GM12878 (cell line): ENCODE measurements at regions not wholly inside any gene's neighbourhood (a gene's known extent, or its start where the extent isn't known, plus 50 kb on each side); places are given as distances from the start of the nearest gene placed in this dataset.

Experiments used
- ATAC-seq: fragments of 200-7000 bp; cut with Tn5 transposase; 3 replicates; pipeline ENCODE4 v1.9.1; 2020; ENCODE audit warnings: mild to moderate bottlenecking, moderate library complexity
- BruUV-seq: library from RNA; stranded (reverse); fragments of 400-500 nt; replicated peaks from 2 replicates; lab custom pipeline; 2021; lab: Mats Ljungman, UMichigan
- CTCF ChIA-PET: fragments of 300-600 bp; sonication (Branson Sonifier 250); formaldehyde crosslinking; extraction: SDS; loops from one replicate; lab custom pipeline; 2021; ENCODE audit warnings: inconsistent platforms; lab: Yijun Ruan, JAX
- POLR2A ChIA-PET: fragments of 350-600 bp; formaldehyde crosslinking; extraction: SDS; loops from one replicate; lab custom pipeline; 2021; ENCODE audit warnings: inconsistent platforms; lab: Charles Lee
- RAD21 ChIA-PET: fragments of 300-600 bp; sonication (Branson Sonifier 250); formaldehyde crosslinking; loops from one replicate; lab custom pipeline; 2023; ENCODE audit warnings: antibody characterized with exemption; ENCODE audit not compliant: unreplicated experiment; lab: Charles Lee
- SMC1A ChIA-PET: fragments of 300-600 bp; sonication (Branson Sonifier 250); formaldehyde crosslinking; loops from one replicate; lab custom pipeline; 2023; ENCODE audit not compliant: unreplicated experiment, uncharacterized antibody; lab: Charles Lee
- DNase-seq: peaks from one replicate; pipeline ENCODE4 v3.0.0-alpha.2; 2011; ENCODE audit warnings: low read depth, low spot score
- FAIRE-seq: peaks from 3 replicates; lab custom pipeline; 2011; peaks lifted over from hg19 to GRCh38; lab: Jason Lieb, UNC
- H2AFZ ChIP-seq: 2 replicates; pipeline ENCODE4 v1.6.0; 2011; ENCODE audit warnings: low read depth, low read length, control low read depth; ENCODE audit not compliant: control insufficient read depth
- H3K27ac ChIP-seq: 2 replicates; pipeline ENCODE4 v1.5.1; 2011; ENCODE audit warnings: control low read depth; ENCODE audit not compliant: control insufficient read depth, insufficient read depth
- H3K27me3 ChIP-seq, 2 experiments: replicated peaks in 1 of 2; 2 replicates each; pipeline versions ENCODE4 v1.6.0 to v1.6.1; 2011; ENCODE audit warnings: low read length in 1 of 2; ENCODE audit not compliant: control insufficient read depth in 2 of 2, insufficient read depth in 2 of 2
- H3K36me3 ChIP-seq, 2 experiments: 2 replicates each; pipeline ENCODE4 v1.5.1; 2011; ENCODE audit warnings: low read length in 1 of 2; ENCODE audit not compliant: control insufficient read depth in 2 of 2, insufficient read depth in 2 of 2
- H3K4me1 ChIP-seq: 2 replicates; pipeline ENCODE4 v1.6.1; 2011; ENCODE audit warnings: mild to moderate bottlenecking, low read length, moderate library complexity, mixed read lengths; ENCODE audit not compliant: control insufficient read depth, insufficient read depth
- H3K4me2 ChIP-seq: 2 replicates; pipeline ENCODE4 v1.6.0; 2011; ENCODE audit warnings: control low read depth; ENCODE audit not compliant: control insufficient read depth, insufficient read depth
- H3K4me3 ChIP-seq: fragments of 200-600 bp; sonication (generic); 2 replicates; pipeline ENCODE4 v1.5.1; 2016
- H3K79me2 ChIP-seq: 2 replicates; pipeline ENCODE4 v1.6.0; 2011; ENCODE audit warnings: low read length; ENCODE audit not compliant: control insufficient read depth, insufficient read depth
- H3K9ac ChIP-seq: 2 replicates; pipeline ENCODE4 v1.8.0; 2011; ENCODE audit warnings: low read length, control low read depth, mixed read lengths; ENCODE audit not compliant: control insufficient read depth, insufficient read depth
- H3K9me3 ChIP-seq: replicated peaks from 3 replicates; pipeline ENCODE4 v1.5.1; 2011; ENCODE audit warnings: mild to moderate bottlenecking, low read length; ENCODE audit not compliant: control insufficient read depth, insufficient read depth
- H4K20me1 ChIP-seq: 2 replicates; pipeline ENCODE4 v1.6.0; 2011; ENCODE audit not compliant: control insufficient read depth, insufficient read depth
- BCL11A ChIP-seq: IDR thresholded peaks from 2 replicates; pipeline ENCODE4 v1.6.1; 2011; ENCODE audit warnings: low read depth, low read length
- CBFB ChIP-seq: IDR thresholded peaks from 2 replicates; pipeline ENCODE4 v1.6.1; 2016; ENCODE audit warnings: antibody characterized with exemption, low read depth
- EED ChIP-seq: sonication (generic); IDR thresholded peaks from 2 replicates; pipeline ENCODE4 v1.6.1; 2016; ENCODE audit warnings: antibody characterized with exemption, low read depth
- FOXM1 ChIP-seq: IDR thresholded peaks from 2 replicates; pipeline ENCODE4 v1.6.1; 2012; ENCODE audit warnings: low read depth, mild to moderate bottlenecking, inconsistent platforms, low read length, moderate library complexity
- GABPA ChIP-seq: IDR thresholded peaks from 2 replicates; pipeline ENCODE4 v1.6.1; 2014; ENCODE audit warnings: antibody characterized with exemption, low read depth, mild to moderate bottlenecking, inconsistent platforms
- MYC ChIP-seq: IDR thresholded peaks from 2 replicates; pipeline ENCODE4 v1.6.1; 2011; ENCODE audit warnings: mild to moderate bottlenecking, low read length, moderate library complexity, inconsistent platforms; ENCODE audit not compliant: insufficient read depth, insufficient replicate concordance, insufficient read length, severe bottlenecking
- REST ChIP-seq: IDR thresholded peaks from 2 replicates; pipeline ENCODE4 v1.6.1; 2012; ENCODE audit warnings: mild to moderate bottlenecking, low read depth, low read length
- RUNX3 ChIP-seq: IDR thresholded peaks from 2 replicates; pipeline ENCODE4 v1.6.1; 2012; ENCODE audit warnings: low read length, inconsistent platforms
- SIX5 ChIP-seq: IDR thresholded peaks from 2 replicates; pipeline ENCODE4 v1.6.1; 2011; ENCODE audit warnings: mild to moderate bottlenecking, low read depth, low read length, moderate library complexity; ENCODE audit not compliant: severe bottlenecking
- TAF1 ChIP-seq: IDR thresholded peaks from 2 replicates; pipeline ENCODE4 v1.6.1; 2011; ENCODE audit warnings: mild to moderate bottlenecking, low read depth, low read length, borderline replicate concordance
- TCF12 ChIP-seq: IDR thresholded peaks from 2 replicates; pipeline ENCODE4 v1.6.1; 2011; ENCODE audit warnings: low read depth, mild to moderate bottlenecking, low read length
- USF1 ChIP-seq: IDR thresholded peaks from 2 replicates; pipeline ENCODE4 v1.6.1; 2011; ENCODE audit warnings: borderline replicate concordance, low read depth, mild to moderate bottlenecking, moderate library complexity, mixed read lengths, low read length; ENCODE audit not compliant: insufficient read depth; ENCODE audit errors: extremely low read length
- USF2 ChIP-seq: IDR thresholded peaks from 2 replicates; pipeline ENCODE4 v1.6.1; 2011; ENCODE audit warnings: low read depth, low read length, improper control_type of control experiment, borderline replicate concordance
- ZNF217 ChIP-seq: fragments of 450-650 bp; IDR thresholded peaks from 2 replicates; pipeline ENCODE4 v1.6.1; 2017; ENCODE audit warnings: antibody characterized with exemption, mild to moderate bottlenecking
- ZNF687 ChIP-seq: fragments of 450-650 bp; IDR thresholded peaks from 2 replicates; pipeline ENCODE4 v1.6.1; 2017; ENCODE audit warnings: mild to moderate bottlenecking, moderate library complexity
- whole genome bisulfite sequencing: methylation state at CpG from one replicate; pipeline ENCODE4 v1.1.6; 2016; ENCODE audit warnings: low lambda C conversion rate; ENCODE audit not compliant: insufficient replicate concordance, insufficient coverage; ENCODE audit errors: missing lambda C conversion rate; 5-methylcytosine and 5-hydroxymethylcytosine counted together
- in situ Hi-C: fragments of 300-500 bp; cut with MboI; formaldehyde crosslinking; loops from 9 replicates; pipeline ENCODE4 v1.14.3; 2018; ENCODE audit warnings: mixed read lengths
- intact Hi-C: fragments of 100-400 bp; cut with micrococcal nuclease; formaldehyde crosslinking; loops from one replicate; pipeline ENCODE4 v1.14.2; 2022; ENCODE audit not compliant: unreplicated experiment

- no peak for TF ChIP-seq REST
Observed at GRCh38 chr6:165110860-165111259, 198.5 kb downstream of the C6orf118 start (continued).

- H3K4me3 ChIP-seq: no peak overlapping the region
- H3K4me2 ChIP-seq: no peak overlapping the region
- no peaks in the 10 kb centered on the region for H3K79me2 ChIP-seq
- no peaks in the 10 kb centered on the region for H3K27me3 ChIP-seq
- CTCF ChIA-PET: no interaction called here
- WGBS: 56% methylated on average over 5 of the region's 5 CpGs
- no peaks in the 10 kb centered on the region for H3K4me1 ChIP-seq
- POLR2A ChIA-PET: no interaction called here
- no peaks in the 10 kb centered on the region for H4K20me1 ChIP-seq
- H3K9me3 ChIP-seq: no peaks in the 10 kb centered on the region
- DNase-seq (no peak), FAIRE-seq (no peak), ATAC-seq (no peak)
- no peaks in the 10 kb centered on the region for H3K36me3 ChIP-seq
- RAD21 ChIA-PET: no interaction called here
- in situ Hi-C loops (no loop called here), intact Hi-C loops (no loop called here)
- no TSS peak for BruUV-seq
- SMC1A ChIA-PET: no interaction called here
- H3K9ac ChIP-seq: no peak overlapping the region
- no peak overlapping the region for H3K27ac ChIP-seq
- no peak overlapping the region for H2AFZ ChIP-seq
- no peak for TF ChIP-seq TCF12
- TF ChIP-seq ZNF217: no peak
- TF ChIP-seq TAF1: no peak
- TF ChIP-seq MYC: no peak
- no peak for TF ChIP-seq ZNF687
- TF ChIP-seq USF1: no peak
- TF ChIP-seq RUNX3: no peak
- no peak for TF ChIP-seq BCL11A
- TF ChIP-seq SIX5: no peak
- no peak for TF ChIP-seq GABPA
- TF ChIP-seq FOXM1: no peak
- no peak for TF ChIP-seq CBFB
- no peak for TF ChIP-seq USF2
- no peak for TF ChIP-seq EED
Observed at GRCh38 chr6:165109011-165109410, 200.4 kb downstream of the C6orf118 start.
